ENCODE measurements at regions not wholly inside any gene's neighbourhood (a gene's known extent, or its start where the extent isn't known, plus 50 kb on each side); places are given as distances from the start of the nearest gene placed in this dataset.

DNA sequence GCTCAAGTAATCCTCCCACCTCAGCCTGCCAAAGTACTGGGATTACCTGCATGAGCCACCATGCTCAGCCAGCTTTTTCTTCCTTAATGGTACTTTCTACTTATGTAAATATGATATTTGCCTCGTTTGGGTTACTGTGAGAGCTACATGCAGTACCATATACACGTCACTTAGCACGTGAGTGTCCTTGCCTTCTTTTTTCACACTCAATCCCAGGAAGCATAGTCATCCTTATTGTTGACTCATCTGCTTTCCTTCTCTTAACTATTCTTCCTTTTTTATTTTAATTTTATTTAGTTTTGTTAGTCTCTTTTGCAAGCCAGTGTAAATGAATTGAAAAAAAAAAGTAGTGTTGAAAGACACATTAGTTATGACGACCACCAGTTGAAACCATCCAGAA lies 205.9 kb downstream of the HIPK3 start:
- Mint-ChIP-seq H3K27me3 (peaks cover 53% of the 10 kb centered on the region), H3K4me1 (no peaks in the 10 kb centered on the region), H3K36me3 (ENCODE audit: insufficient read depth) (no peaks in the 10 kb centered on the region), H3K27ac (ENCODE audit: low read depth) (no peak overlapping the region), H3K4me3 (no peak overlapping the region), H3K9me3 (no peaks in the 10 kb centered on the region)
- DNase-seq (ENCODE audit: low spot score in 2 of 2) (no peak), ATAC-seq (replicated peaks; ENCODE audit: extremely low read depth, poor library complexity, severe bottlenecking) (no peak)

DNA sequence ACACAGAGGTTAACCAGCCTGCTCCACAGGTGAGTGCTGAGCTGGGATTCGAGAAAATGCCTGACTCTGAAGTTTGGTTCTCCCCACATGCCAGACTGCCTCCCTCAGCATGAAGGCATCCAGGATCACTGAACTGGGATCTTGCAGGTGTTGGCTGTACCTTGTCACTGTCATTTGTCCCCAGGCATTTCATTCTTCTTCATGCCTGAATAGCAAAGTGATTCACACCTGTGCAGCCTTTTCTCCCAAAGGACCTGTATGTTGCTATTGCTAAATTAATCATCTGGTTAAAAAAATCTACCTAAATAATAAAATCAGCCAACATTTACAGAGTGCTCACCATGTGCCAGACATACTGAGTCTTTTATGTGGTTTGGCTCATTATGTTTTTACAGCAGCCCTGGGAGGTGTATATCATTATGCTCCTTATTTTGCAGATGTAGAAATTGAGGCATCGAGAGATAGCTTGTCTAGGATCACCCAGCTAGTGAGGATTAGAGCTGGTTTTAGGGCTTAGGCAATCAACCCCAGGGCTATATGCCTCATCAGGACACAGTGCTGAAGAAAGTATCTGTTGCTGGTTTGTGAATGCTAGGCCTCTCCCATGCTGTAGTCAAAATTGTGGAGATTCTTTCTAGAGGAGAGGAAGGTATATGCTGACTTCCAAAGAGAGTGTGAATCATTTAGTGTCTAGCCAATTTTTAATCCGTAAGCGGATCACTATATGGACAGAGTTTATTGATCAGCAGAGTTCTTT lies 204.4 kb downstream of the HIPK3 start:
- no peak overlapping the region for H3K4me3 Mint-ChIP-seq
- no peak for ATAC-seq (replicated peaks; ENCODE audit: extremely low read depth, poor library complexity, severe bottlenecking)
- H3K36me3 Mint-ChIP-seq (ENCODE audit: insufficient read depth): no peaks in the 10 kb centered on the region

DNA sequence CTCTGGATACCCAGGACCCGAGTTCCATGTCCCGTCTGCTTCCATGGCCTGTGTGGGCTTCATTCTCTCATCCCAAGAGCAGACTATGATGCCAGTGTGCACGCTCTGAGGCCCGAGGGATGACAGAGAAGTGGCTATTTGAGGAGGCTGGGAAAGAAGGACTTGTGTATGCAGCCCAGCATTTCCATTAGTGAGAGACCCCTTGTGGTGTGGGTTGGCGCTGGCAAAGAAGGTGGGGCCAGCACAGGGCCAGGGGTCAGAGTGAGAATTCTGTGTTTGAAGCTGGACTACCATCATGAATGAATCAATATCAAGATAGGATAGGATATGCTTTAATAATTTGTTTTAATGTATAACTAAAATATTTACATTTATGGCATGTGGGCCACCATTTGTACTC lies 200.8 kb downstream of the HIPK3 start:
- Mint-ChIP-seq H3K4me3 (no peak overlapping the region), H3K9me3 (no peaks in the 10 kb centered on the region), H3K36me3 (ENCODE audit: insufficient read depth) (no peaks in the 10 kb centered on the region), H3K27ac (ENCODE audit: low read depth) (no peak overlapping the region), H3K27me3 (peaks cover 47% of the 10 kb centered on the region), H3K4me1 (no peaks in the 10 kb centered on the region)
- DNase-seq (ENCODE audit: low spot score in 2 of 2): no peak
- no peak for ATAC-seq (replicated peaks; ENCODE audit: extremely low read depth, poor library complexity, severe bottlenecking)

More for the DNA sequence above, 204.4 kb downstream of the HIPK3 start:
- H3K9me3 Mint-ChIP-seq: no peaks in the 10 kb centered on the region
- DNase-seq (ENCODE audit: low spot score in 2 of 2): no peak
- H3K27me3 Mint-ChIP-seq: peaks cover 64% of the 10 kb centered on the region
- no peaks in the 10 kb centered on the region for H3K4me1 Mint-ChIP-seq
- H3K27ac Mint-ChIP-seq (ENCODE audit: low read depth): no peak overlapping the region

DNA sequence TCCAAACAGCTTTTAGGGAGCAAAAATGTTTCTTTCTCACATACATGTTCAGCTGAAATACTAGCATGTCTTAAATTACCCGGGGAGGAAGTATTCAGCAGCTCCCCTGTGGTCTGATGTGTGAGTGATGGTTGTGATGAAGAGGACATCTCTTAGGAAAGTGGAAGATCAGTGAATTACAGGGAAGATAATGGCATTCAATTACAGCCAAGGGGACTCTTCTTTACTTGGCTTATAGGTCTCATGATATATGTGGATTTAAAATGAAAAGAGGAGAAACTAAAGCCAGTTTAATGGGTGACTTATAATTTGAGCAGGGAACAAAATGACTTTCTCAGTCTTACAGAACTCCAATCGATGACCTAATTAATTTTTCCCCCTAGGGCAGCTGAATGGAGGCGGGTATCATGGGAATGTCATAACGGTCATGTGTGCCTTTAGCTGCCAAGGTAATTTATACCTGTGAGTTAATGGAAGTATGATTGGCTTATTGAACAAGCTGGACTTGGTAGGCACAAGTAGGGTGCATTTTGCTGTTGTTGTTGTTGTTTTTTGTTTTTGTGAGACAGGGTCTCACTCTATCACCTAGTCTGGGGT lies 198.8 kb downstream of the HIPK3 start:
- no peaks in the 10 kb centered on the region for H3K36me3 Mint-ChIP-seq (ENCODE audit: insufficient read depth)
- no peak for DNase-seq (ENCODE audit: low spot score in 2 of 2)
- no peaks in the 10 kb centered on the region for H3K9me3 Mint-ChIP-seq
- H3K27me3 Mint-ChIP-seq: peaks cover 60% of the 10 kb centered on the region
- H3K4me1 Mint-ChIP-seq: no peaks in the 10 kb centered on the region
- no peak for ATAC-seq (replicated peaks; ENCODE audit: extremely low read depth, poor library complexity, severe bottlenecking)
- no peak overlapping the region for H3K4me3 Mint-ChIP-seq
- no peak overlapping the region for H3K27ac Mint-ChIP-seq (ENCODE audit: low read depth)

DNA sequence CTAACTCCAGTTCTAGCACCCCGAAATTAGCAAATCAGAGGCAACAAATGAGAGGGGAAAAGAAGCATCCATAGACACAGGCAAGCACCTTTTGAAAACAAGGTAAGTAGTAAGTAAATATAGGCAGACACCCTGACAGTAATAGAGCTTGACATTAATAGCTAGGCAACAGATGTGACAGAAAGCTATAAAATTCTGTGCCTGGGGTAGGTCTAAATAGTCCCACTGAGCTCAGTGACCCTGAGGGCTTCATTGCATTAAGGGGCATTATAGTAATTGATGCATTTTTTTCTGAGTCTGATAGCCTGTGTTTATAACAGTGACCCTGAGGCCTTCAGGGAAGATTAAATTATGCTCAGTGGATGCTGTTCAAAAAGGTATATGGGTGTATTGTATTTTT lies 197.1 kb downstream of the HIPK3 start:
- no peak for ATAC-seq (replicated peaks; ENCODE audit: extremely low read depth, poor library complexity, severe bottlenecking)
- peaks cover 48% of the 10 kb centered on the region for H3K27me3 Mint-ChIP-seq
- no peaks in the 10 kb centered on the region for H3K36me3 Mint-ChIP-seq (ENCODE audit: insufficient read depth)
- H3K4me3 Mint-ChIP-seq: no peak overlapping the region
- H3K9me3 Mint-ChIP-seq: no peaks in the 10 kb centered on the region
- DNase-seq (ENCODE audit: low spot score in 2 of 2): no peak
- H3K4me1 Mint-ChIP-seq: no peaks in the 10 kb centered on the region
- H3K27ac Mint-ChIP-seq (ENCODE audit: low read depth): no peak overlapping the region

DNA sequence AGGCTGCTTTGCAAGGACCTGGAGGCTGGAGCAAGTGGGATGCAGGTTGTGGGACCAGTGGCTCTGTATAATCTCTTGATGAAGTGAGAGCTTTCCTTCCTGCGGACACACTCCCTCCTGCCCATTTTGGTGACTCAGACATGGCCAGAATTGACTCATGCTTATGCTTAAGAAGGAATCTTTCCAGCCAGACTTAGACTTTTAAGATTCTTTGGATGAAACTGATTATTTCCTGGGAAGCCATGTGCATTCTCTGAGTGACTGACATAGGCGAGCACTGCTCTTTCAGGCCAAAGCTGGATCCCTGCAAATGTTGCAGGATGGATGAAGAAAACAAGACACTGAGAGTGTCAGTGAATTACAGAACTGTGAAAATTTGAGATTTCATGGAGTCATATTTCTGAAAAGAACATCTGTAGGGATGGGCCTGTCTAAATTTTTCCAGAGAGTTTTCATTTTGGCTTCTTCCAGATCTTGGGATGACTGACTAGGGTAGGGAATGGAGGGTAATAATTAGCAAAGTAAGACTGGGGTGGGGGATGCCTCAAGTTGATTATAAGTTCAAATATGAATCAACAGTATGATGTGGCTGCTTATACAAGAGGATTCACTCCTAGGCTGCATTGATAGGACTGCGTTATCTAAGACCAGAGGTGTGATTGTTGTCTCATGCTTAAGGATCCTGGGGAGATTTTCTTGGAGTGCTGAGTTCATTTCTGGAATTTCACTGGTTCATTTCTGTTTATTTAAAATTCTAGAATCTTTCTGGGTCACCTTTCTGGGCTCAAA lies 195.8 kb downstream of the HIPK3 start:
- DNase-seq (ENCODE audit: low spot score in 2 of 2): no peak

DNA sequence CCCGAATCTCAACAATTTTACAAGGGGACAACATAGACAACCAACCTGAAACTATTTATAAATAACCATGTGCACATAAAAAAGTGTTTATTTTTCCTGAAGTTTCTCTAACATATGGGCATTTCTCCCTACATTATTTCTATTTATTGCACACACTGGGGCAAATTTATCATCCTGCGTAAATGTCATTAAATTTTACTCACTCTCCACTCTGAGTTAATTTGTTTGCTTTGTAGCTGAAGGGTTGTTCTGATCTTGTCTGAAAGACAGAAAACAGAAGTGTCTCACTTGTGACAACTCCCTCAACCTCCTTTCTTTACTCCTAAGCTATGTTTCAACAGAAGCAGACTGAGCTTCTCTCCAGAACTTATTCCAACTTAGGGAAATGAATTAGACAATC lies 194.2 kb downstream of the HIPK3 start:
- ATAC-seq (replicated peaks; ENCODE audit: extremely low read depth, poor library complexity, severe bottlenecking): no peak

More for the DNA sequence above, 195.8 kb downstream of the HIPK3 start:
- Mint-ChIP-seq H3K27me3 (peaks cover 35% of the 10 kb centered on the region), H3K9me3 (no peaks in the 10 kb centered on the region), H3K4me3 (no peak overlapping the region), H3K4me1 (no peaks in the 10 kb centered on the region), H3K27ac (ENCODE audit: low read depth) (no peak overlapping the region), H3K36me3 (ENCODE audit: insufficient read depth) (no peaks in the 10 kb centered on the region)
- no peak for ATAC-seq (replicated peaks; ENCODE audit: extremely low read depth, poor library complexity, severe bottlenecking)

DNA sequence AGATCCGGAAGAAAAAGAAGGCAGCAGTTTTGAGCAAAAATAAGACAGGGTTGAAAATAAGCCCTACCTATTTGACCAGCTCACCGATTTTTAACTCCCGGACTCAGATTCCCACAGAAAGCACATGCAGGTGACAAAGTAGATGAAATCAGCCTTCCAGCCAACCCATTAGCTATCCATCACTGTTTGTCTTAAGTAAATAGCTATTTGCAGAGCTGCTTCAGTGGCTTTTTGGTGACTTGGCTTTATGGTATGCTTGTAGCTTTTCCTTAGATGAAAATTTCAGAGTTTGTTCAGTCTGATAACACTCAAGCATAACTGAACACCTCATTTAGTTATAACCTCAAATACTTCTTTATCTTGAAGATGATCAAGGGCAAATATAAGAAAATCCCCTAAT lies 192.6 kb downstream of the HIPK3 start:
- no peak for ATAC-seq (replicated peaks; ENCODE audit: extremely low read depth, poor library complexity, severe bottlenecking)
- Mint-ChIP-seq H3K27ac (ENCODE audit: low read depth) (no peak overlapping the region), H3K27me3 (peaks cover 22% of the 10 kb centered on the region), H3K4me3 (no peak overlapping the region), H3K4me1 (no peaks in the 10 kb centered on the region), H3K9me3 (no peaks in the 10 kb centered on the region), H3K36me3 (ENCODE audit: insufficient read depth) (no peaks in the 10 kb centered on the region)
- no peak for DNase-seq (ENCODE audit: low spot score in 2 of 2)

More for the DNA sequence above, 194.2 kb downstream of the HIPK3 start:
- no peaks in the 10 kb centered on the region for H3K9me3 Mint-ChIP-seq
- no peak overlapping the region for H3K27ac Mint-ChIP-seq (ENCODE audit: low read depth)
- H3K4me1 Mint-ChIP-seq: no peaks in the 10 kb centered on the region
- H3K36me3 Mint-ChIP-seq (ENCODE audit: insufficient read depth): no peaks in the 10 kb centered on the region
- H3K27me3 Mint-ChIP-seq: peaks cover 23% of the 10 kb centered on the region
- no peak overlapping the region for H3K4me3 Mint-ChIP-seq
- no peak for DNase-seq (ENCODE audit: low spot score in 2 of 2)

DNA sequence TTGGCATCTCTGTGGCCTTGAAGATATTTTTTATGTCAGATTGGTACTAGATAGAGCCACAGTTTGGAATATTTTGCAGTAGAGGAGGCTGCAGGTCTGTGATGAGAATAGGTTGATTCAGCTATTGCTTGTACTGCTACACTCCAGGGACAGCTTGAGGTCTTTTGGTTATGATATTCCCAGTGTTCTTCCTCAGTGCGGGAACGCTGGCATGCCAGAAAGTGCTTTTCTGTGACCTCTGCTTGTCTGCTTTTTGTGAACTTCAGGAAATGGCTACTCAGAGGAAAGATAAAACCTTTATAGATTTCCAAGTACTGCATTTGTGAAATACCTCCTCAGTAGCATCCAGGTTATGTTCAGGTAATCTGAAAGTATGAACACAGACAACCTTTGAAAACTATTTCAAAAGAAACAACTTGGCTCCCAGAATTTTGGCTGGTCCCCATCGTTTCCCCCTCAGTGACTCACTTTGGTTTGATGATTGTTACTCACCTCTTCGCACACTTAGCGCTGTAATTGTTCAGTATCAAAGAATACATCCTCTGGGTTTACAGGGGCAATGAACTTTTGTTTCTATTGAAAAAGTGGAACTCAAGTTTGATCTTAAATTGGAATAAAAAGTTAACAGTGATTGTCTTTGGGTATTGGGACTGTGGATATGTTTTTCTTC lies 191.4 kb downstream of the HIPK3 start:
- ATAC-seq (replicated peaks; ENCODE audit: extremely low read depth, poor library complexity, severe bottlenecking) (no peak), DNase-seq (ENCODE audit: low spot score in 2 of 2) (no peak)
- no peaks in the 10 kb centered on the region for H3K4me1 Mint-ChIP-seq
- H3K4me3 Mint-ChIP-seq: no peak overlapping the region
- H3K27ac Mint-ChIP-seq (ENCODE audit: low read depth): no peak overlapping the region
- peaks cover 2% of the 10 kb centered on the region for H3K36me3 Mint-ChIP-seq (ENCODE audit: insufficient read depth)
- peaks cover 32% of the 10 kb centered on the region for H3K27me3 Mint-ChIP-seq
- H3K9me3 Mint-ChIP-seq: no peaks in the 10 kb centered on the region

DNA sequence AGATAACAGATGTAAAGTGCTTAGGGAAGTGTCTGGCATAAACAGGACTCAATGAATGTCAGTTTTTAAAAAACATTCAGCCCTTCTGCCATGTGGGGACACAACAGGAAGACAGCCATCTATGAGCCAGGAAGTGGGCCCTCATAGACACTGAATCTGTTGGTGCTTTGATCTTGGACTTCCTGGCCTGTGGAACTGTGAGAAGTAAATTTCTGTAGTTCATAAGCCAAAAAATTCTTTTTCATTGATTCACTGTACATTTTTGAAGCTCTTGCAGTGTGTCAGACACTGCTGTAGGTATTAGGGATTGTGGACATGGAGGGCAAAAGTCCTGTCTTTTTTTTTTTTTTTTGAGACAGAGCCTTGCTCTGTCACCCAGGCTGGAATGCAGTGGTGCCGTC lies 188.6 kb downstream of the HIPK3 start:
- Mint-ChIP-seq H3K9me3 (no peaks in the 10 kb centered on the region), H3K4me3 (no peak overlapping the region), H3K27me3 (peaks cover 11% of the 10 kb centered on the region), H3K36me3 (ENCODE audit: insufficient read depth) (peaks cover 2% of the 10 kb centered on the region), H3K4me1 (no peaks in the 10 kb centered on the region), H3K27ac (ENCODE audit: low read depth) (no peak overlapping the region)
- DNase-seq (ENCODE audit: low spot score in 2 of 2) (no peak), ATAC-seq (replicated peaks; ENCODE audit: extremely low read depth, poor library complexity, severe bottlenecking) (no peak)

DNA sequence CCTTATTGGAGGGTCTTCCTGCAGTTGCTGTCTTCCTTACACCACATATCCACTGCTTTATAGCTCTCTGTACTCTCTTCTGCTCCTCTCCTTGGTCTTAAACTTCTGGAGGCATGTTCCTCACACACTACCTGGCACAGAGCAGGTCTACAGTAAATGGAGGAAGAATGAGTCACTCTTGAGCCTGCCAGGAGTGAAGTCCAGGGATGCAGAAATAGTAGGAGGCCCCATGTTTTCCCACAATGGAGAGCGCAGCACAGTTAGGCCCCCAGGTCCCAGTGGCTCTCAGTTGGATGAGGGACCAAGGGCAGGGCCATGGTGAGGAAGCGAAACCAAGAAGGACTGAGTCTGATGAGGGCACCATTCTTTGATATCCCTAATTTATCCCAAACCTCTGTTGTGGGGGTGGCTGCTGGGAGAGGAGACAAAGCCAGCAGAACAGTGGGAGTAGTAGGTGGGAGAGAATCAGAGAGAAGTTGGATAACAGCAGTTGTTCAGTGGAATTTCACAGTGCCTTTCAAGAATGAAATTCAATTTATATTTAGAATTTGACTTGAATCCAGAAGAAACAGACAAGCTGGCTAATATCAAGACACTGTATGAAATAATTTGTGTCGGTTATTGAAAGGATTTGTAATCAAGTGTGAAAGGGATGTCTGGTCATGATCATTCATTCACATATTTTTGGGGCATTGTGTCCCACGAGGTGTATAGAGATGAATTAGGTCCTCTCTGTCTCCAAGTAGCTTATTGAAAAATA lies 187.8 kb downstream of the HIPK3 start:
- peaks cover 11% of the 10 kb centered on the region for H3K27me3 Mint-ChIP-seq
- H3K4me3 Mint-ChIP-seq: no peak overlapping the region
- DNase-seq (ENCODE audit: low spot score in 2 of 2) (no peak), ATAC-seq (replicated peaks; ENCODE audit: extremely low read depth, poor library complexity, severe bottlenecking) (no peak)
- no peak overlapping the region for H3K27ac Mint-ChIP-seq (ENCODE audit: low read depth)
- H3K9me3 Mint-ChIP-seq: no peaks in the 10 kb centered on the region
- peaks cover 2% of the 10 kb centered on the region for H3K36me3 Mint-ChIP-seq (ENCODE audit: insufficient read depth)
- no peaks in the 10 kb centered on the region for H3K4me1 Mint-ChIP-seq

DNA sequence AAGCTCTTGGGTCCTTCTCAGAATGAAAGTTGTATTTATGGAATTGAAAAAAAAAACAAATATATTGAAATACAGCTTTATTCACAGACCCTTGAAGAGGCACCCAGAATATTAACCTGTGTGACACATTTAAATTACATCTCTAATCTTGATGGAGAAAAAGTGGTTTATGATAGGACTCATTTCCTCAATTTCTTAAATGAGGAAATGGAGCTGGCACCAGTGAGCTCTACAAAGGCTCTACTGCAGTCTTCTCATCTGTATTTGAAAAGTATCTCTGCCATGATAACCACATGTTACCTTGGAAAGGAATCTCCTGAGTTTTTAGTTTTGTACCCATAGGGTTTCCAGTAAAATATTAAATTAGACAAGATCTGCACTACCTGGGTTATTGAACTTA lies 186.5 kb downstream of the HIPK3 start:
- H3K9me3 Mint-ChIP-seq: no peaks in the 10 kb centered on the region
- H3K4me1 Mint-ChIP-seq: no peaks in the 10 kb centered on the region
- peaks cover 2% of the 10 kb centered on the region for H3K36me3 Mint-ChIP-seq (ENCODE audit: insufficient read depth)
- no peak overlapping the region for H3K27ac Mint-ChIP-seq (ENCODE audit: low read depth)
- peaks cover 11% of the 10 kb centered on the region for H3K27me3 Mint-ChIP-seq
- DNase-seq (ENCODE audit: low spot score in 2 of 2) (no peak), ATAC-seq (replicated peaks; ENCODE audit: extremely low read depth, poor library complexity, severe bottlenecking) (no peak)
- no peak overlapping the region for H3K4me3 Mint-ChIP-seq

Measured in central memory CD8-positive, alpha-beta T cell (primary cell).